ENCODE measurements at regions not wholly inside any gene's neighbourhood (a gene's known extent, or its start where the extent isn't known, plus 50 kb on each side); places are given as distances from the start of the nearest gene placed in this dataset.

DNA sequence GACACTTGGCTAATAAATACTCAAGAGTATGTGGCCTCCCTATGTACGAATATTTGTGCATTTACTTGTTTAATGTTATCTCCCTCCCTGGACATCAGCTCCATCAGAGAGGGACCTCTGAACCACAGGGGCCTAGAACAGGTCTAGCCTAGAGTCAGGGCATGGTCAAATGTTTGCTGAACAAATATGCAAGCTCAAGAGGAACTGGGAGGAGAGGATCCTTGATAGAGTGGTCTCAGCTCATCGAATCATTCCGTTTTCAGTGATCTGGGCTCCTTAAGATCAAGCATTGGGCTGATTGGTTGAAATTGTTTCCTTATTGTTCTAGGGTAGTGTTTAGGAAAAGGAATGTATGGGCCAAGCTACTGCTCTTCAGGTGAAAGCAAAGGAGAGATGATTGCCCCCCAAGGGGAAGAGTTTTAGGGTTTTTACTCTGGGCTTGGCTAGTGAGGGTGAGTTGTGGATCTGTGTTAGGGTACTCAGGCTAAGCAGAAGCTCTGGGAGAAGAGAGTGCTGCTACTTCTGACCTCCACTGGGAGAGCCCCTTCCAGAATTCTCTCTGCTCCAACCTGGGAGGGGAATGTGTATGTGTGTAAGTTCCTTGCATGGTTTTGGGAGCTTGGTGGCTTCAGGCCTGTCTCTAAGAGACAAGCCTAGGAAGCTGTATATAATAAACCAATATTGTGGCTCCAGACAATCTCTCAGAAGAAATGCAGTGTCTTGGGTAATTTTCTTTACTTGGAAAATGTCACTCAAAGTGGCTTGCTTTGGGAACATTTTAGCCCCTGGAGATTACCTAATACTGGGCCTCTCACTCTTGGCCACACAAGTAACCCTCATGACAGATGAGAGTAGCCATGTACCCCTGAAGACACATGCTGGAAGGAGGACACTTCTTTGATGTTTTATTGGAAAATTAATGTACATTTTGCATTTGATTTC is 110.0 kb downstream of the EMX2 start:
- H3K27ac ChIP-seq (ENCODE audit: insufficient read depth, low read length) = no peak overlapping the region
- TF ChIP-seq EZH2 (IDR thresholded peaks at IDR 0.05; ENCODE audit: low read length, missing control alignments) (no peak), CTCF (conservative IDR thresholded peaks at IDR 0.05 in 1 of 2, IDR thresholded peaks at IDR 0.05 in 1 of 2; ENCODE audit: low read depth in 1 of 2, low read length in 2 of 2) (no peak)
- H3K36me3 ChIP-seq (ENCODE audit: control insufficient read depth, insufficient read depth, low read length) = no peaks in the 10 kb centered on the region
- H3K4me1 ChIP-seq (ENCODE audit: control insufficient read depth, extremely low read depth, insufficient read depth, low read length) = no peaks in the 10 kb centered on the region
- H3K9me3 ChIP-seq (ENCODE audit: control insufficient read depth, insufficient read depth, low read depth, low read length) = no peaks in the 10 kb centered on the region
- no peak for DNase-seq (ENCODE audit: low read depth in 2 of 2)
- no peaks in the 10 kb centered on the region for H3K79me2 ChIP-seq (ENCODE audit: control insufficient read depth, insufficient read depth, low read length)
- no peaks in the 10 kb centered on the region for H4K20me1 ChIP-seq (ENCODE audit: control insufficient read depth, extremely low read depth, insufficient read depth, low read length)
- H3K9ac ChIP-seq (ENCODE audit: insufficient read depth, low read length) = no peak overlapping the region
- no peak overlapping the region for H2AFZ ChIP-seq (ENCODE audit: low read length)
- no peak overlapping the region for H3K4me2 ChIP-seq (ENCODE audit: extremely low read depth, insufficient read depth, low read length)
- no peaks in the 10 kb centered on the region for H3K27me3 ChIP-seq (ENCODE audit: control insufficient read depth, insufficient read depth, low read length)
- no peak overlapping the region for H3K4me3 ChIP-seq (replicated peaks in 1 of 4; ENCODE audit: control extremely low read depth in 1 of 4, insufficient read depth in 1 of 4, low read depth in 3 of 4, low read length in 4 of 4)

GRCh38 chr10:117653170-117653515 is 110.6 kb downstream of the EMX2 start:
- TF ChIP-seq EZH2 (IDR thresholded peaks at IDR 0.05; ENCODE audit: low read length, missing control alignments) (no peak), CTCF (conservative IDR thresholded peaks at IDR 0.05 in 1 of 2, IDR thresholded peaks at IDR 0.05 in 1 of 2; ENCODE audit: low read depth in 1 of 2, low read length in 2 of 2) (no peak)

DNA sequence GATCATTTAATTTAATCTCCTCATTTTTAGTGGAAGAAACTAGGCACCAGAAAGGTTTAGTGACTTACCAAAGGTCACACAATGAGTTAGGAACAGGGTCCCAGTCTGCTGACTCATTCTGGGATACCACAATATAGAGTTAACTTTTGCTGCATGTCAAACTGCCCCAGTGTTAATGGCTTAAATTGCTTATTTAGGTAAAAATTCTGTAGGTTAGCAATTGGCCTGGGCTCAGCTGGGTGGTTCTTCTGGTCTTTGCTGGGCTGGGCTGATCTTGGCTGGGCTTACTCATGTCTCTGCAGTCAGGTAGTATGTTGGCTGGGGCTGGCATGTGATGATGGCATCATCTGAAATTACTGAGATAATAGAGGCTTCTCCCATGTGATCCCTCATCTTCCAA is 111.6 kb downstream of the EMX2 start:
- DNase-seq (ENCODE audit: low read depth in 2 of 2) = no peak
- Histone ChIP-seq H3K27me3 (ENCODE audit: control insufficient read depth, insufficient read depth, low read length) (no peaks in the 10 kb centered on the region), H3K79me2 (ENCODE audit: control insufficient read depth, insufficient read depth, low read length) (no peaks in the 10 kb centered on the region), H3K4me3 (replicated peaks in 1 of 4; ENCODE audit: control extremely low read depth in 1 of 4, insufficient read depth in 1 of 4, low read depth in 3 of 4, low read length in 4 of 4) (no peak overlapping the region), H2AFZ (ENCODE audit: low read length) (no peak overlapping the region), H3K4me2 (ENCODE audit: extremely low read depth, insufficient read depth, low read length) (no peak overlapping the region), H3K9ac (ENCODE audit: insufficient read depth, low read length) (no peak overlapping the region), H4K20me1 (ENCODE audit: control insufficient read depth, extremely low read depth, insufficient read depth, low read length) (no peaks in the 10 kb centered on the region), H3K4me1 (ENCODE audit: control insufficient read depth, extremely low read depth, insufficient read depth, low read length) (no peaks in the 10 kb centered on the region), H3K36me3 (ENCODE audit: control insufficient read depth, insufficient read depth, low read length) (no peaks in the 10 kb centered on the region), H3K9me3 (ENCODE audit: control insufficient read depth, insufficient read depth, low read depth, low read length) (no peaks in the 10 kb centered on the region), H3K27ac (ENCODE audit: insufficient read depth, low read length) (no peak overlapping the region)
- TF ChIP-seq EZH2 (IDR thresholded peaks at IDR 0.05; ENCODE audit: low read length, missing control alignments) (no peak), CTCF (conservative IDR thresholded peaks at IDR 0.05 in 1 of 2, IDR thresholded peaks at IDR 0.05 in 1 of 2; ENCODE audit: low read depth in 1 of 2, low read length in 2 of 2) (no peak)

More at GRCh38 chr10:117653170-117653515, 110.6 kb downstream of the EMX2 start:
- no peaks in the 10 kb centered on the region for H3K27me3 ChIP-seq (ENCODE audit: control insufficient read depth, insufficient read depth, low read length)
- H3K4me3 ChIP-seq (replicated peaks in 1 of 4; ENCODE audit: control extremely low read depth in 1 of 4, insufficient read depth in 1 of 4, low read depth in 3 of 4, low read length in 4 of 4) = no peak overlapping the region
- no peak overlapping the region for H3K4me2 ChIP-seq (ENCODE audit: extremely low read depth, insufficient read depth, low read length)
- H2AFZ ChIP-seq (ENCODE audit: low read length) = no peak overlapping the region
- peak; percentile 71 to 95 for DNase-seq (ENCODE audit: low read depth in 2 of 2)
- no peak overlapping the region for H3K27ac ChIP-seq (ENCODE audit: insufficient read depth, low read length)
- H3K9ac ChIP-seq (ENCODE audit: insufficient read depth, low read length) = no peak overlapping the region
- H3K9me3 ChIP-seq (ENCODE audit: control insufficient read depth, insufficient read depth, low read depth, low read length) = no peaks in the 10 kb centered on the region
- no peaks in the 10 kb centered on the region for H3K4me1 ChIP-seq (ENCODE audit: control insufficient read depth, extremely low read depth, insufficient read depth, low read length)
- H3K79me2 ChIP-seq (ENCODE audit: control insufficient read depth, insufficient read depth, low read length) = no peaks in the 10 kb centered on the region
- H3K36me3 ChIP-seq (ENCODE audit: control insufficient read depth, insufficient read depth, low read length) = no peaks in the 10 kb centered on the region
- no peaks in the 10 kb centered on the region for H4K20me1 ChIP-seq (ENCODE audit: control insufficient read depth, extremely low read depth, insufficient read depth, low read length)
